Activated CD8-positive, alpha-beta memory T cell treated with anti-CD3 and anti-CD28 coated beads, Interleukin-2, amount 10 ng/mL, durations not matched to agents 7 days and 5 days (primary cell): ENCODE measurements at regions not wholly inside any gene's neighbourhood (a gene's known extent, or its start where the extent isn't known, plus 50 kb on each side); places are given as distances from the start of the nearest gene placed in this dataset.

Source experiments
- ATAC-seq: fragments of 150-1000 bp; cut with Tn5 transposase; one replicate; pipeline ENCODE4 v1.10.0; 2021; ENCODE audit warnings: moderate library complexity
- CTCF ChIA-PET: fragments of 350-600 bp; sonication (Branson Sonifier 250); formaldehyde crosslinking; loops from one replicate; lab custom pipeline; 2021; ENCODE audit warnings: antibody characterized with exemption; lab: Charles Lee
- DNase-seq: peaks from one replicate; pipeline ENCODE4 v3.0.0-alpha.2; 2020
- H3K27ac Mint-ChIP-seq: one replicate; pipeline ENCODE4 v1.8.0; 2021; ENCODE audit warnings: mild to moderate bottlenecking, mixed read lengths
- H3K27me3 Mint-ChIP-seq: one replicate; pipeline ENCODE4 v1.8.0; 2021; ENCODE audit warnings: mixed read lengths
- H3K36me3 Mint-ChIP-seq: one replicate; pipeline ENCODE4 v1.8.0; 2021; ENCODE audit warnings: mild to moderate bottlenecking, mixed read lengths
- H3K4me1 Mint-ChIP-seq: one replicate; pipeline ENCODE4 v1.8.0; 2021; ENCODE audit warnings: mixed read lengths
- H3K4me3 Mint-ChIP-seq: one replicate; pipeline ENCODE4 v1.8.0; 2021; ENCODE audit warnings: mild to moderate bottlenecking, moderate library complexity, mixed read lengths
- H3K9me3 Mint-ChIP-seq: one replicate; pipeline ENCODE4 v1.8.0; 2022; ENCODE audit warnings: low read depth, mixed read lengths

- peaks cover 5% of the 10 kb centered on the region for H3K27me3 Mint-ChIP-seq
- CTCF ChIA-PET: interaction anchor here (1.3 to 2.0 kb wide), 2 partner anchors 27 to 76 kb away, joined by 3 to 5 read pairs; no protein-coding TSS in a partner anchor
- no peak for DNase-seq
- peaks cover 6% of the 10 kb centered on the region for H3K36me3 Mint-ChIP-seq
- H3K4me3 Mint-ChIP-seq: no peak overlapping the region
- peaks cover 9% of the 10 kb centered on the region for H3K4me1 Mint-ChIP-seq
- peaks cover 8% of the 10 kb centered on the region for H3K9me3 Mint-ChIP-seq
- ATAC-seq: no peak
- H3K27ac Mint-ChIP-seq: no peak overlapping the region
These were observed 63.4 kb upstream of the CLPB start for GRCh38 chr11:72497731-72498130.

- DNase-seq: no peak
- no peak for ATAC-seq
- CTCF ChIA-PET: interaction anchor here (1.2 kb wide), 1 partner anchor 256 kb away, joined by 3 read pairs; no protein-coding TSS in a partner anchor
- no peaks in the 10 kb centered on the region for H3K9me3 Mint-ChIP-seq
- no peak overlapping the region for H3K4me3 Mint-ChIP-seq
- no peaks in the 10 kb centered on the region for H3K36me3 Mint-ChIP-seq
- no peak overlapping the region for H3K27ac Mint-ChIP-seq
- H3K4me1 Mint-ChIP-seq: peaks cover 9% of the 10 kb centered on the region
- peaks cover 11% of the 10 kb centered on the region for H3K27me3 Mint-ChIP-seq
These were observed 59.7 kb upstream of the CLPB start for GRCh38 chr11:72494109-72494429.

GRCh38 chr11:72493426-72494108 lies 59.2 kb upstream of the CLPB start:
- no peak for DNase-seq
- Mint-ChIP-seq H3K27ac (no peak overlapping the region), H3K4me1 (peaks cover 9% of the 10 kb centered on the region), H3K4me3 (no peak overlapping the region), H3K9me3 (no peaks in the 10 kb centered on the region), H3K36me3 (no peaks in the 10 kb centered on the region), H3K27me3 (peaks cover 11% of the 10 kb centered on the region)
- CTCF ChIA-PET: interaction anchor here (0.6 to 1.2 kb wide), 3 partner anchors 12 to 255 kb away, joined by 3 to 4 read pairs (median 3); no protein-coding TSS in a partner anchor
- no peak for ATAC-seq

GRCh38 chr11:72491001-72491400 lies 56.7 kb upstream of the CLPB start:
- peaks cover 9% of the 10 kb centered on the region for H3K4me1 Mint-ChIP-seq
- no peak overlapping the region for H3K27ac Mint-ChIP-seq
- H3K36me3 Mint-ChIP-seq: no peaks in the 10 kb centered on the region
- no peak for ATAC-seq
- H3K27me3 Mint-ChIP-seq: peaks cover 18% of the 10 kb centered on the region
- no peaks in the 10 kb centered on the region for H3K9me3 Mint-ChIP-seq
- CTCF ChIA-PET: interaction anchor here (1.6 kb wide), 1 partner anchor 96 kb away, joined by 4 read pairs; no protein-coding TSS in a partner anchor
- DNase-seq: no peak
- H3K4me3 Mint-ChIP-seq: no peak overlapping the region
